Femur (tissue), 1 donor: ENCODE measurements at regions not wholly inside any gene's neighbourhood (a gene's known extent, or its start where the extent isn't known, plus 50 kb on each side); places are given as distances from the start of the nearest gene placed in this dataset.
A peak's percentile ranks its signal among the peaks of the same experiment; 100 is the strongest.

Experiments used
- DNase-seq: peaks from one replicate; pipeline ENCODE4 v3.0.0-alpha.2; 2017

GRCh38 chr1:14220811-14221210 lies 377.7 kb upstream of the KAZN start:
- no peak for DNase-seq

GRCh38 chr1:14222086-14222485 lies 376.4 kb upstream of the KAZN start:
- no peak for DNase-seq

- no peak for DNase-seq
These were observed 369.8 kb upstream of the KAZN start for GRCh38 chr1:14228677-14229076.

- DNase-seq = no peak
These were observed 365.0 kb upstream of the KAZN start for GRCh38 chr1:14233510-14233909.

GRCh38 chr1:14236097-14236496 lies 362.4 kb upstream of the KAZN start:
- DNase-seq = no peak

GRCh38 chr1:14238472-14239307 lies 359.8 kb upstream of the KAZN start:
- no peak for DNase-seq

GRCh38 chr1:14240265-14240664 lies 358.2 kb upstream of the KAZN start:
- no peak for DNase-seq

- no peak for DNase-seq
These were observed 356.4 kb upstream of the KAZN start for GRCh38 chr1:14242123-14242522.

- no peak for DNase-seq
These were observed 355.6 kb upstream of the KAZN start for GRCh38 chr1:14242870-14243269.

- DNase-seq = no peak
These were observed 352.5 kb upstream of the KAZN start for GRCh38 chr1:14245954-14246353.

GRCh38 chr1:14246471-14246870 lies 352.0 kb upstream of the KAZN start:
- no peak for DNase-seq

- DNase-seq = no peak
These were observed 350.8 kb upstream of the KAZN start for GRCh38 chr1:14247666-14248065.

GRCh38 chr1:14251871-14252270 lies 346.6 kb upstream of the KAZN start:
- no peak for DNase-seq

GRCh38 chr1:14253676-14254075 lies 344.8 kb upstream of the KAZN start:
- DNase-seq = no peak

GRCh38 chr1:14254251-14254650 lies 344.2 kb upstream of the KAZN start:
- DNase-seq = peak; percentile 45

- no peak for DNase-seq
These were observed 343.3 kb upstream of the KAZN start for GRCh38 chr1:14255233-14255632.

GRCh38 chr1:14255711-14256110 lies 342.8 kb upstream of the KAZN start:
- DNase-seq = peak; percentile 28

GRCh38 chr1:14259191-14259757 lies 339.2 kb upstream of the KAZN start:
- DNase-seq = peak; percentile 92

- no peak for DNase-seq
These were observed 338.0 kb upstream of the KAZN start for GRCh38 chr1:14260480-14260879.

- DNase-seq = no peak
These were observed 337.1 kb upstream of the KAZN start for GRCh38 chr1:14261395-14261794.

GRCh38 chr1:14262637-14263036 lies 335.8 kb upstream of the KAZN start:
- no peak for DNase-seq

GRCh38 chr1:14263225-14263624 lies 335.3 kb upstream of the KAZN start:
- no peak for DNase-seq

- DNase-seq = no peak
These were observed 334.8 kb upstream of the KAZN start for GRCh38 chr1:14263671-14264070.

GRCh38 chr1:14265495-14265894 lies 333.0 kb upstream of the KAZN start:
- DNase-seq = no peak

- no peak for DNase-seq
These were observed 330.5 kb upstream of the KAZN start for GRCh38 chr1:14267991-14268390.
